ENCODE measurements at regions not wholly inside any gene's neighbourhood (a gene's known extent, or its start where the extent isn't known, plus 50 kb on each side); places are given as distances from the start of the nearest gene placed in this dataset.

- TF ChIP-seq CTCF (IDR thresholded peaks at IDR 0.05; ENCODE audit: low read depth, low read length, missing input control): no peak
- TF ChIP-seq GABPA (IDR thresholded peaks at IDR 0.05 in 1 of 2, conservative IDR thresholded peaks at IDR 0.05 in 1 of 2): no peak
- TF ChIP-seq YY1 (IDR thresholded peaks at IDR 0.05): no peak
These were observed 580.2 kb downstream of the MID1IP1 start for GRCh38 chrX:39381422-39381821.
